Suprapubic skin (tissue), 4 donors: ENCODE measurements at regions not wholly inside any gene's neighbourhood (a gene's known extent, or its start where the extent isn't known, plus 50 kb on each side); places are given as distances from the start of the nearest gene placed in this dataset.

Experiments
- DNase-seq, 2 donors: peaks; one replicate each; pipeline ENCODE4 v3.0.0-alpha.2; 2019; ENCODE audit warnings: low spot score in 2 of 2
- H3K27ac ChIP-seq: fragments of 200-600 bp; sonication (generic); one replicate; pipeline ENCODE4 v1.5.1; 2019
- H3K27me3 ChIP-seq: fragments of 200-600 bp; sonication (generic); one replicate; pipeline ENCODE4 v1.5.1; 2019
- H3K36me3 ChIP-seq: fragments of 200-600 bp; sonication (generic); one replicate; pipeline ENCODE4 v1.5.1; 2019
- H3K4me1 ChIP-seq: fragments of 200-600 bp; sonication (generic); one replicate; pipeline ENCODE4 v1.5.1; 2019
- H3K4me3 ChIP-seq: fragments of 200-600 bp; sonication (generic); one replicate; pipeline ENCODE4 v1.5.1; 2019; ENCODE audit warnings: mild to moderate bottlenecking
- H3K9me3 ChIP-seq: fragments of 200-600 bp; sonication (generic); one replicate; pipeline ENCODE4 v1.5.1; 2019
- CTCF ChIP-seq, 2 donors: fragments of 200-600 bp in 1 of 2; fragments of 450-650 bp in 1 of 2; sonication (generic) in 1 of 2; IDR thresholded peaks; one replicate each; pipeline ENCODE4 v1.5.1; 2016 to 2019; ENCODE audit warnings: antibody characterized with exemption in 2 of 2, mild to moderate bottlenecking in 1 of 2, moderate library complexity in 1 of 2
- EP300 ChIP-seq: sonication (generic); formaldehyde crosslinking; IDR thresholded peaks from one replicate; pipeline ENCODE4 v1.6.1; 2017; ENCODE audit warnings: antibody characterized with exemption
- POLR2A ChIP-seq, 2 donors: fragments of 450-650 bp; IDR thresholded peaks; one replicate each; pipeline ENCODE4 v1.6.1; 2017; ENCODE audit warnings: antibody characterized with exemption in 2 of 2, mild to moderate bottlenecking in 2 of 2, moderate library complexity in 2 of 2
- POLR2AphosphoS5 ChIP-seq, 3 donors: sonication (generic); formaldehyde crosslinking; IDR thresholded peaks; one replicate each; pipeline ENCODE4 v1.6.1; 2017; ENCODE audit warnings: antibody characterized with exemption in 3 of 3
- WGBS: methylation state at CpG from one replicate; pipeline ENCODE4 v1.1.5; 2018; 5-methylcytosine and 5-hydroxymethylcytosine counted together

- 59% methylated on average over 3 of the region's 3 CpGs for WGBS
- no peaks in the 10 kb centered on the region for H3K27me3 ChIP-seq
- no peak for DNase-seq
- no peak overlapping the region for H3K4me3 ChIP-seq
- H3K36me3 ChIP-seq: no peaks in the 10 kb centered on the region
- TF ChIP-seq CTCF (IDR thresholded peaks at IDR 0.05) (no peak), POLR2AphosphoS5 (IDR thresholded peaks at IDR 0.05) (no peak), EP300 (no peak), POLR2A (IDR thresholded peaks at IDR 0.05) (no peak)
- H3K9me3 ChIP-seq: no peaks in the 10 kb centered on the region
- no peak overlapping the region for H3K27ac ChIP-seq
- H3K4me1 ChIP-seq: peaks cover 15% of the 10 kb centered on the region
These were observed 440.4 kb upstream of the MAP2 start for GRCh38 chr2:208983486-208983885.

- WGBS: 26% methylated on average over 6 of the region's 6 CpGs
- no peak for TF ChIP-seq EP300
- TF ChIP-seq POLR2A (IDR thresholded peaks at IDR 0.05): no peak
- TF ChIP-seq POLR2AphosphoS5 (IDR thresholded peaks at IDR 0.05): no peak
- no peak for TF ChIP-seq CTCF (IDR thresholded peaks at IDR 0.05)
- no peaks in the 10 kb centered on the region for H3K36me3 ChIP-seq
These were observed 439.3 kb upstream of the MAP2 start for GRCh38 chr2:208984376-208985090.

GRCh38 chr2:208985644-208986043 is 438.2 kb upstream of the MAP2 start:
- 57% methylated on average over 5 of the region's 5 CpGs for WGBS
- Histone ChIP-seq H3K27ac (no peak overlapping the region), H3K4me3 (no peak overlapping the region), H3K9me3 (no peaks in the 10 kb centered on the region), H3K27me3 (no peaks in the 10 kb centered on the region), H3K36me3 (no peaks in the 10 kb centered on the region), H3K4me1 (peaks cover 15% of the 10 kb centered on the region)
- DNase-seq: no peak
- TF ChIP-seq EP300: no peak
- no peak for TF ChIP-seq POLR2A (IDR thresholded peaks at IDR 0.05)
- no peak for TF ChIP-seq POLR2AphosphoS5 (IDR thresholded peaks at IDR 0.05)
- TF ChIP-seq CTCF (IDR thresholded peaks at IDR 0.05): no peak

More at GRCh38 chr2:208984376-208985090, 439.3 kb upstream of the MAP2 start:
- no peak overlapping the region for H3K4me3 ChIP-seq
- no peaks in the 10 kb centered on the region for H3K27me3 ChIP-seq
- no peaks in the 10 kb centered on the region for H3K9me3 ChIP-seq
- no peak overlapping the region for H3K27ac ChIP-seq
- H3K4me1 ChIP-seq: peaks cover 15% of the 10 kb centered on the region
- DNase-seq: no peak

- Histone ChIP-seq H3K27ac (no peak overlapping the region), H3K4me1 (no peaks in the 10 kb centered on the region), H3K4me3 (no peak overlapping the region), H3K36me3 (no peaks in the 10 kb centered on the region), H3K9me3 (no peaks in the 10 kb centered on the region), H3K27me3 (no peaks in the 10 kb centered on the region)
- 88% methylated on average over 3 of the region's 3 CpGs for WGBS
- TF ChIP-seq EP300: no peak
- TF ChIP-seq POLR2AphosphoS5 (IDR thresholded peaks at IDR 0.05): no peak
- TF ChIP-seq CTCF (IDR thresholded peaks at IDR 0.05): no peak
- TF ChIP-seq POLR2A (IDR thresholded peaks at IDR 0.05): no peak
- DNase-seq: no peak
These were observed 433.1 kb upstream of the MAP2 start for GRCh38 chr2:208990716-208991115.

GRCh38 chr2:208999911-209000310 is 423.9 kb upstream of the MAP2 start:
- Histone ChIP-seq H3K4me1 (peaks cover 10% of the 10 kb centered on the region), H3K36me3 (no peaks in the 10 kb centered on the region), H3K9me3 (no peaks in the 10 kb centered on the region), H3K4me3 (no peak overlapping the region), H3K27me3 (no peaks in the 10 kb centered on the region), H3K27ac (no peak overlapping the region)
- TF ChIP-seq CTCF (IDR thresholded peaks at IDR 0.05): no peak
- no peak for TF ChIP-seq POLR2A (IDR thresholded peaks at IDR 0.05)
- no peak for TF ChIP-seq POLR2AphosphoS5 (IDR thresholded peaks at IDR 0.05)
- WGBS: 20% methylated on average over 2 of the region's 2 CpGs
- no peak for DNase-seq
